ENCODE measurements at regions not wholly inside any gene's neighbourhood (a gene's known extent, or its start where the extent isn't known, plus 50 kb on each side); places are given as distances from the start of the nearest gene placed in this dataset.
A peak's percentile ranks its signal among the peaks of the same experiment; 100 is the strongest.

- H3K4me3 ChIP-seq (ENCODE audit: low read depth, low read length) = no peak overlapping the region
- no peak for DNase-seq (ENCODE audit: low read depth)
- no peak for TF ChIP-seq CTCF (conservative IDR thresholded peaks at IDR 0.05; ENCODE audit: low read depth, low read length)
These were observed 70.5 kb upstream of the CDYL2 start for GRCh38 chr16:80874925-80875324.

- DNase-seq (ENCODE audit: low read depth) = peak; percentile 4
- no peak for TF ChIP-seq CTCF (conservative IDR thresholded peaks at IDR 0.05; ENCODE audit: low read depth, low read length)
- no peak overlapping the region for H3K4me3 ChIP-seq (ENCODE audit: low read depth, low read length)
These were observed 57.8 kb upstream of the CDYL2 start for GRCh38 chr16:80862160-80862705.

Data from choroid plexus epithelial cell (primary cell).